Liver (tissue), 8 donors: ENCODE measurements at regions not wholly inside any gene's neighbourhood (a gene's known extent, or its start where the extent isn't known, plus 50 kb on each side); places are given as distances from the start of the nearest gene placed in this dataset.

ENCODE experiments used
- DNase-seq: peaks from one replicate; pipeline ENCODE4 v3.0.0-alpha.2; 2017; ENCODE audit warnings: low spot score
- H3K27ac ChIP-seq, 2 donors: one replicate each; pipeline ENCODE4 v1.7.0; 2013; ENCODE audit warnings: inconsistent platforms in 2 of 2, low read length in 2 of 2, control low read depth in 1 of 2, low read depth in 1 of 2, mild to moderate bottlenecking in 1 of 2
- H3K27me3 ChIP-seq, 4 donors: one replicate each; pipeline versions ENCODE4 v1.6.1 to v1.7.0; 2013; ENCODE audit warnings: low read length in 3 of 4, inconsistent platforms in 1 of 4, mild to moderate bottlenecking in 1 of 4, moderate library complexity in 1 of 4; ENCODE audit not compliant: control insufficient read depth in 4 of 4, insufficient read depth in 4 of 4
- H3K36me3 ChIP-seq, 4 donors: one replicate each; pipeline versions ENCODE4 v1.6.1 to v1.7.0; 2013; ENCODE audit warnings: low read length in 3 of 4, mild to moderate bottlenecking in 3 of 4, low read depth in 1 of 4, moderate library complexity in 1 of 4; ENCODE audit not compliant: control insufficient read depth in 4 of 4, insufficient read depth in 3 of 4
- H3K4me1 ChIP-seq, 4 donors: one replicate each; pipeline versions ENCODE4 v1.6.1 to v1.7.0; 2013; ENCODE audit warnings: low read length in 3 of 4, mild to moderate bottlenecking in 3 of 4, moderate library complexity in 1 of 4; ENCODE audit not compliant: control insufficient read depth in 4 of 4, insufficient read depth in 4 of 4
- H3K4me3 ChIP-seq, 3 donors: one replicate each; pipeline versions ENCODE4 v1.6.1 to v1.7.0; 2013; ENCODE audit warnings: low read length in 3 of 3, control low read depth in 1 of 3, low read depth in 1 of 3, mild to moderate bottlenecking in 1 of 3
- H3K9ac ChIP-seq, 2 donors: one replicate each; pipeline ENCODE4 v1.7.0; 2013; ENCODE audit warnings: low read length in 2 of 2, mild to moderate bottlenecking in 2 of 2, moderate library complexity in 2 of 2, control low read depth in 1 of 2, low read depth in 1 of 2
- H3K9me3 ChIP-seq, 4 donors: one replicate each; pipeline versions ENCODE4 v1.6.1 to v1.7.0; 2013; ENCODE audit warnings: low read length in 3 of 4; ENCODE audit not compliant: control insufficient read depth in 4 of 4
- EGR1 ChIP-seq, 2 donors: IDR thresholded peaks; 2 replicates each; pipeline ENCODE4 v1.6.1; 2016 to 2018; ENCODE audit warnings: antibody characterized with exemption in 2 of 2, low read depth in 2 of 2
- FOXA1 ChIP-seq: IDR thresholded peaks from 2 replicates; pipeline ENCODE4 v1.6.1; 2016; ENCODE audit warnings: antibody characterized with exemption
- FOXA2 ChIP-seq: IDR thresholded peaks from 2 replicates; pipeline ENCODE4 v1.6.1; 2016; ENCODE audit warnings: antibody characterized with exemption
- GABPA ChIP-seq, 2 donors: IDR thresholded peaks in 1 of 2; conservative IDR thresholded peaks in 1 of 2; 2 replicates each; pipeline ENCODE4 v1.6.1; 2016; ENCODE audit warnings: antibody characterized with exemption in 2 of 2, mild to moderate bottlenecking in 1 of 2, moderate library complexity in 1 of 2
- HNF4A ChIP-seq, 2 donors: conservative IDR thresholded peaks; 2 replicates each; pipeline ENCODE4 v1.6.1; 2016; ENCODE audit warnings: antibody characterized with exemption in 2 of 2, mild to moderate bottlenecking in 2 of 2
- HNF4G ChIP-seq: IDR thresholded peaks from 2 replicates; pipeline ENCODE4 v1.6.1; 2016; ENCODE audit warnings: antibody characterized with exemption
- JUND ChIP-seq, 2 donors: IDR thresholded peaks; 2 replicates each; pipeline ENCODE4 v1.6.1; 2016; ENCODE audit warnings: antibody characterized with exemption in 2 of 2
- NR2F2 ChIP-seq: IDR thresholded peaks from 2 replicates; pipeline ENCODE4 v1.6.1; 2016; ENCODE audit warnings: antibody characterized with exemption
- RAD21 ChIP-seq, 2 donors: IDR thresholded peaks; 2 replicates each; pipeline ENCODE4 v1.6.1; 2016; ENCODE audit warnings: antibody characterized with exemption in 2 of 2, mild to moderate bottlenecking in 2 of 2
- REST ChIP-seq: IDR thresholded peaks from 2 replicates; pipeline ENCODE4 v1.6.1; 2016; ENCODE audit warnings: antibody characterized with exemption, mild to moderate bottlenecking
- RXRA ChIP-seq, 2 donors: IDR thresholded peaks; 2 replicates each; pipeline ENCODE4 v1.6.1; 2017 to 2018; ENCODE audit warnings: antibody characterized with exemption in 2 of 2, mild to moderate bottlenecking in 1 of 2
- SP1 ChIP-seq: IDR thresholded peaks from 2 replicates; pipeline ENCODE4 v1.6.1; 2018; ENCODE audit warnings: antibody characterized with exemption, mild to moderate bottlenecking
- YY1 ChIP-seq: IDR thresholded peaks from 2 replicates; pipeline ENCODE4 v1.6.1; 2016; ENCODE audit warnings: antibody characterized with exemption, mild to moderate bottlenecking
- ZBTB33 ChIP-seq: IDR thresholded peaks from 2 replicates; pipeline ENCODE4 v1.6.1; 2016; ENCODE audit warnings: antibody characterized with exemption
- WGBS: extraction: QIAGEN DNeasy Blood & Tissue Kit; methylation state at CpG from one replicate; pipeline ENCODE4 v1.1.7; 2013; 5-methylcytosine and 5-hydroxymethylcytosine counted together
- TF ChIP-seq, protein P1 (sequence below): IDR thresholded peaks from 2 replicates; pipeline ENCODE4 v1.6.1; 2016; ENCODE audit warnings: antibody characterized with exemption
- TF ChIP-seq, protein P2 (sequence below): fragments of 150-350 bp; IDR thresholded peaks from 2 replicates; pipeline ENCODE4 v1.5.1; 2017; ENCODE audit warnings: improper control_type of control experiment, low read depth, low read length; ENCODE audit not compliant: missing input control
- TF ChIP-seq, protein P3 (sequence below): IDR thresholded peaks from 2 replicates; pipeline ENCODE4 v1.6.1; 2016; ENCODE audit warnings: antibody characterized with exemption
- donor health status: healthy.
- donor health status: healthy.
- donor health status: healthy.
- donor health status: healthy.
- donor health status: healthy.

DNA sequence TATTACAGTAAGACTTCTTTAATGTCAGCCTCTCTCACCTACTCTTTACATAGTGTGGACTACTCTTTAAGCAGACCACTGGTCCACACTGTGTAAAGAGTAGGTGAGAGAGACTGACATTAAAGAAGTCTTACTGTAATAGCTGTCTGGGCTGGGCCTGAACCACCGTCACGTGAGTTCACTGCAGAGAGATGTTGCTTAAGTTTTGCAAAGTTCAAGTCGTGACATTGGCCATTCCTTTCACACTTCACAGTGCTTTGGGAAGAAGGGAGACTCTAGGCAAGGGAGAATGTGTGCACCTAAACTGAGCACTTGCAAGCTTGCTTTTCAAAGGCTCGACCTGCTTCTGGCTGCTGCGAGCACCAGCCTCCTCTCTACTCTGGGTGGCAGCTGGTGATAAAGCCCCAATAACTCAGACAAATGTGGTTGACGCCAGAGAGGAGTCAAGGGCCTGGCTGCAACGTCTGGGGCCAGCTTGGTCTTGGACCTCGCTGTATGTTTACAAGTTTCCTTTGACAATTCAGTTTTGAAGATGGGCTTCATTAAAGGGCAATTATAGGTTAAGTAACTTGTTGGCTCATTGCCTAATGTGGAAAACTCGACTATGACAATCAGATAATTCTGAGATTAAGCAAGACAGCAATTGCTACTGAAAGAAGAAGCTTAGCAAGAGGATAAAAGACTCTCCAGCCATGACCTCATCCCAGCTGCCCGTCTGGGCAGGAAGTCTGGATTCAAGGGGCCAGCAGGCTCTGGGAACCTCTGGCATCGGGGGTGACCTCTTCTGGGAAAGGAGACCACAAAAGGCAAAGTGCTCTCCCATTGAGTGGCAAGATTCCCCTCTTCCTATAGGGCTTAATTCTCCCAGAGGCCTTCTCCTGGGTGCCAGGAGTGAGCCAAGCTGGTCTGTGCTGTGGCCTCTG, 242.1 kb upstream of the TLE3 start:
- peak; percentile 30 for DNase-seq
- Histone ChIP-seq H3K4me3 (no peak overlapping the region), H3K9ac (no peak overlapping the region), H3K36me3 (no peaks in the 10 kb centered on the region), H3K9me3 (peaks cover 0 to 4% (median 2%) of the 10 kb centered on the region in 4 donors), H3K27me3 (no peaks in the 10 kb centered on the region), H3K4me1 (peaks cover 0 to 7% (median 2%) of the 10 kb centered on the region in 4 donors), H3K27ac (no peak overlapping the region)
- 77% methylated on average over 11 of the region's 11 CpGs for WGBS
- TF ChIP-seq, protein P1, sequence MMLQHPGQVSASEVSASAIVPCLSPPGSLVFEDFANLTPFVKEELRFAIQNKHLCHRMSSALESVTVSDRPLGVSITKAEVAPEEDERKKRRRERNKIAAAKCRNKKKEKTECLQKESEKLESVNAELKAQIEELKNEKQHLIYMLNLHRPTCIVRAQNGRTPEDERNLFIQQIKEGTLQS, result no peak
- TF ChIP-seq HNF4G, result no peak
- no peak for TF ChIP-seq GABPA (IDR thresholded peaks at IDR 0.05 in 1 of 2, conservative IDR thresholded peaks at IDR 0.05 in 1 of 2)
- TF ChIP-seq RXRA (IDR thresholded peaks at IDR 0.05), result no peak
- TF ChIP-seq NR2F2, result peak; percentile 58
- TF ChIP-seq ZBTB33, result no peak
- no peak for TF ChIP-seq SP1
- no peak for TF ChIP-seq HNF4A (conservative IDR thresholded peaks at IDR 0.05)
- no peak for TF ChIP-seq YY1
- TF ChIP-seq EGR1 (IDR thresholded peaks at IDR 0.05; ENCODE audit: low read depth in 2 of 2), result no peak
- TF ChIP-seq REST, result no peak
- no peak for TF ChIP-seq FOXA1
- no peak for TF ChIP-seq FOXA2
- TF ChIP-seq, protein P2, sequence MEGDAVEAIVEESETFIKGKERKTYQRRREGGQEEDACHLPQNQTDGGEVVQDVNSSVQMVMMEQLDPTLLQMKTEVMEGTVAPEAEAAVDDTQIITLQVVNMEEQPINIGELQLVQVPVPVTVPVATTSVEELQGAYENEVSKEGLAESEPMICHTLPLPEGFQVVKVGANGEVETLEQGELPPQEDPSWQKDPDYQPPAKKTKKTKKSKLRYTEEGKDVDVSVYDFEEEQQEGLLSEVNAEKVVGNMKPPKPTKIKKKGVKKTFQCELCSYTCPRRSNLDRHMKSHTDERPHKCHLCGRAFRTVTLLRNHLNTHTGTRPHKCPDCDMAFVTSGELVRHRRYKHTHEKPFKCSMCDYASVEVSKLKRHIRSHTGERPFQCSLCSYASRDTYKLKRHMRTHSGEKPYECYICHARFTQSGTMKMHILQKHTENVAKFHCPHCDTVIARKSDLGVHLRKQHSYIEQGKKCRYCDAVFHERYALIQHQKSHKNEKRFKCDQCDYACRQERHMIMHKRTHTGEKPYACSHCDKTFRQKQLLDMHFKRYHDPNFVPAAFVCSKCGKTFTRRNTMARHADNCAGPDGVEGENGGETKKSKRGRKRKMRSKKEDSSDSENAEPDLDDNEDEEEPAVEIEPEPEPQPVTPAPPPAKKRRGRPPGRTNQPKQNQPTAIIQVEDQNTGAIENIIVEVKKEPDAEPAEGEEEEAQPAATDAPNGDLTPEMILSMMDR, result no peak
- peak in 1 of 2 donors; percentile 27 for TF ChIP-seq JUND (IDR thresholded peaks at IDR 0.05)
- no peak for TF ChIP-seq RAD21 (IDR thresholded peaks at IDR 0.05)
- TF ChIP-seq, protein P3, sequence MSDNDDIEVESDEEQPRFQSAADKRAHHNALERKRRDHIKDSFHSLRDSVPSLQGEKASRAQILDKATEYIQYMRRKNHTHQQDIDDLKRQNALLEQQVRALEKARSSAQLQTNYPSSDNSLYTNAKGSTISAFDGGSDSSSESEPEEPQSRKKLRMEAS, result no peak
